A549 (cell line): ENCODE measurements at regions not wholly inside any gene's neighbourhood (a gene's known extent, or its start where the extent isn't known, plus 50 kb on each side); places are given as distances from the start of the nearest gene placed in this dataset.

Experiments
- CHD2 ChIP-seq: fragments of 150-350 bp; IDR thresholded peaks from 2 replicates; pipeline ENCODE4 v1.6.1; 2014; ENCODE audit warnings: low read length; ENCODE audit not compliant: partially characterized antibody
- JUN ChIP-seq, 2 experiments: fragments of >200 bp; sonication (Bioruptor Twin); formaldehyde crosslinking; IDR thresholded peaks; 2 replicates in 1 of 2; 3 replicates in 1 of 2; pipeline ENCODE4 v1.6.1; 2016 to 2017
- JUNB ChIP-seq: fragments of >200 bp; sonication (Bioruptor Twin); formaldehyde crosslinking; IDR thresholded peaks from 2 replicates; pipeline ENCODE4 v1.6.1; 2016
- RFX5 ChIP-seq: fragments of 450-650 bp; IDR thresholded peaks from 2 replicates; pipeline ENCODE4 v1.7.1; 2014; ENCODE audit warnings: antibody characterized with exemption, mild to moderate bottlenecking, moderate library complexity
- TF ChIP-seq, protein P1 (sequence below): fragments of >200 bp; sonication (Bioruptor Twin); formaldehyde crosslinking; IDR thresholded peaks from 3 replicates; pipeline ENCODE4 v1.5.1; 2016

DNA sequence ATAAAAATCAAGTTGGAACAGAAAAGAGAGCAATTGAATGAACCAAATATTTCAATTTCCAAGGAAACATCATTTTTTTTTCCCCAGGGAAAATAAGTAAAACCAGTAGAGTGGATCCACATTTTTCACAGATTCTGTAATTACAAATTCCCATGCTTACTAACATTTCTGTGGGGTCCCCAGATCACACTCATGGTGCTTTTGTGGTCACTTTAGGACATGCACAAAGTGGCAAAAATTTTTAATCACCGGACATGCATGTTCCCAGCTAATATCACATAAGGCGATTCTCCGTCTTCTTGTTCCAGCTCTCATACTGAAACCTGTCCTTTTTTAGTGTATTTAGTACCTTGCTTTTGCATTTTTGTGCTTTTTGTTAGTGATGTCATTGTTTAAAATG lies 748.2 kb upstream of the SLITRK1 start:
- TF ChIP-seq CHD2 (no peak), JUNB (no peak), JUN (IDR thresholded peaks at IDR 0.05) (no peak), RFX5 (no peak)
- TF ChIP-seq, protein P1, sequence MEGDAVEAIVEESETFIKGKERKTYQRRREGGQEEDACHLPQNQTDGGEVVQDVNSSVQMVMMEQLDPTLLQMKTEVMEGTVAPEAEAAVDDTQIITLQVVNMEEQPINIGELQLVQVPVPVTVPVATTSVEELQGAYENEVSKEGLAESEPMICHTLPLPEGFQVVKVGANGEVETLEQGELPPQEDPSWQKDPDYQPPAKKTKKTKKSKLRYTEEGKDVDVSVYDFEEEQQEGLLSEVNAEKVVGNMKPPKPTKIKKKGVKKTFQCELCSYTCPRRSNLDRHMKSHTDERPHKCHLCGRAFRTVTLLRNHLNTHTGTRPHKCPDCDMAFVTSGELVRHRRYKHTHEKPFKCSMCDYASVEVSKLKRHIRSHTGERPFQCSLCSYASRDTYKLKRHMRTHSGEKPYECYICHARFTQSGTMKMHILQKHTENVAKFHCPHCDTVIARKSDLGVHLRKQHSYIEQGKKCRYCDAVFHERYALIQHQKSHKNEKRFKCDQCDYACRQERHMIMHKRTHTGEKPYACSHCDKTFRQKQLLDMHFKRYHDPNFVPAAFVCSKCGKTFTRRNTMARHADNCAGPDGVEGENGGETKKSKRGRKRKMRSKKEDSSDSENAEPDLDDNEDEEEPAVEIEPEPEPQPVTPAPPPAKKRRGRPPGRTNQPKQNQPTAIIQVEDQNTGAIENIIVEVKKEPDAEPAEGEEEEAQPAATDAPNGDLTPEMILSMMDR: no peak
